Bronchial epithelial cell (primary cell): ENCODE measurements at regions not wholly inside any gene's neighbourhood (a gene's known extent, or its start where the extent isn't known, plus 50 kb on each side); places are given as distances from the start of the nearest gene placed in this dataset.

Experiments used
- DNase-seq: peaks from one replicate; pipeline ENCODE4 v3.0.0-alpha.2; 2010; ENCODE audit warnings: low read depth
- FAIRE-seq: peaks from 2 replicates; lab custom pipeline; 2011; peaks lifted over from hg19 to GRCh38; lab: Jason Lieb, UNC
- H3K27me3 ChIP-seq: 2 replicates; pipeline ENCODE4 v1.5.1; 2011; ENCODE audit warnings: low read length; ENCODE audit not compliant: control insufficient read depth, insufficient read depth
- H3K36me3 ChIP-seq: 2 replicates; pipeline ENCODE4 v1.5.1; 2011; ENCODE audit warnings: low read length; ENCODE audit not compliant: control insufficient read depth, insufficient read depth
- H3K4me3 ChIP-seq: 2 replicates; pipeline ENCODE4 v1.5.1; 2011; ENCODE audit warnings: mild to moderate bottlenecking, low read depth, low read length, control low read depth
- CTCF ChIP-seq: IDR thresholded peaks from 2 replicates; pipeline ENCODE4 v1.5.1; 2011; ENCODE audit warnings: mild to moderate bottlenecking, moderate library complexity, low read length, control low read depth, inconsistent platforms; ENCODE audit not compliant: insufficient read depth, severe bottlenecking

GRCh38 chr12:87381742-87382141, 647.5 kb downstream of the C12orf50 start:
- FAIRE-seq, result no peak
- Histone ChIP-seq H3K4me3 (no peak overlapping the region), H3K27me3 (no peaks in the 10 kb centered on the region), H3K36me3 (no peaks in the 10 kb centered on the region)
- DNase-seq, result no peak
- TF ChIP-seq CTCF, result no peak

- no peaks in the 10 kb centered on the region for H3K27me3 ChIP-seq
- H3K36me3 ChIP-seq, result no peaks in the 10 kb centered on the region
- peak; percentile 54 for DNase-seq
- TF ChIP-seq CTCF, result no peak
- no peak overlapping the region for H3K4me3 ChIP-seq
- no peak for FAIRE-seq
These were observed 650.7 kb downstream of the C12orf50 start for GRCh38 chr12:87378526-87378925.

- DNase-seq (peak; percentile 74), FAIRE-seq (no peak)
- Histone ChIP-seq H3K4me3 (no peak overlapping the region), H3K27me3 (no peaks in the 10 kb centered on the region), H3K36me3 (no peaks in the 10 kb centered on the region)
- TF ChIP-seq CTCF, result no peak
These were observed 652.5 kb downstream of the C12orf50 start for GRCh38 chr12:87376722-87377121.

GRCh38 chr12:87369161-87369560, 660.0 kb downstream of the C12orf50 start:
- Histone ChIP-seq H3K27me3 (no peaks in the 10 kb centered on the region), H3K36me3 (no peaks in the 10 kb centered on the region), H3K4me3 (no peak overlapping the region)
- no peak for DNase-seq
- no peak for FAIRE-seq
- TF ChIP-seq CTCF, result no peak

- no peak for TF ChIP-seq CTCF
- H3K4me3 ChIP-seq, result no peak overlapping the region
- no peaks in the 10 kb centered on the region for H3K36me3 ChIP-seq
- DNase-seq (no peak), FAIRE-seq (no peak)
- no peaks in the 10 kb centered on the region for H3K27me3 ChIP-seq
These were observed 660.9 kb downstream of the C12orf50 start for GRCh38 chr12:87368259-87368658.

GRCh38 chr12:87365423-87365822, 663.8 kb downstream of the C12orf50 start:
- H3K4me3 ChIP-seq, result no peak overlapping the region
- no peaks in the 10 kb centered on the region for H3K36me3 ChIP-seq
- FAIRE-seq (no peak), DNase-seq (no peak)
- no peak for TF ChIP-seq CTCF
- no peaks in the 10 kb centered on the region for H3K27me3 ChIP-seq
